Stimulated activated CD8-positive, alpha-beta memory T cell treated with anti-CD3 and anti-CD28 coated beads, Interleukin-4, amount 100 ng/mL, for 48 hours (primary cell): ENCODE measurements at regions not wholly inside any gene's neighbourhood (a gene's known extent, or its start where the extent isn't known, plus 50 kb on each side); places are given as distances from the start of the nearest gene placed in this dataset.
"Not testable (repeated sequence)": the region's sequence is repeated elsewhere in the genome, so short reads cannot be mapped to it uniquely, and the experiment has no call there.

Experiments used
- DNase-seq: peaks from one replicate; pipeline ENCODE4 v3.0.0-alpha.2; 2020

DNA sequence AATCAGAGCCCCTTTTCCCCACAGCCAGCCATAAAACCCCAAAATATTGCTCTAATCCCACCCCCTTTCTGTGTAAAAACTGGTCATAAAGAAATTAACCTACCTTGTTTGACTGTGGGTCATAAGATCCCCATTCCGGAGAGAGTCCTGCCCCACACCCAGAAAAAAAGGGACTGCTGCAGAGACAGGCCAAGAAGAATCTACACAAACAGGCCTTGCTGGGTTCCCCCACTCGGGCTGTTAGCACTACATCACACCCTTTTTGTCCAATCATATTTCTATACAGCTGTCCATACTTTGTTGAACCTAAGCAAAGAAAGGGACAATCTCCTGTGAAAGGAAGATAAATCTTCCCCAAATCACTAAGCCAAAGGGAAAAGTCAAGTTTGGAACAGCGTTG is 84.4 kb upstream of the MFGE8 start:
- DNase-seq = no peak

- no peak for DNase-seq
Measured at GRCh38 chr15:88998980-88999713, 86.0 kb upstream of the MFGE8 start.

GRCh38 chr15:89001708-89002275 is 86.5 kb upstream of the ABHD2 start:
- not testable (repeated sequence) for DNase-seq

DNA sequence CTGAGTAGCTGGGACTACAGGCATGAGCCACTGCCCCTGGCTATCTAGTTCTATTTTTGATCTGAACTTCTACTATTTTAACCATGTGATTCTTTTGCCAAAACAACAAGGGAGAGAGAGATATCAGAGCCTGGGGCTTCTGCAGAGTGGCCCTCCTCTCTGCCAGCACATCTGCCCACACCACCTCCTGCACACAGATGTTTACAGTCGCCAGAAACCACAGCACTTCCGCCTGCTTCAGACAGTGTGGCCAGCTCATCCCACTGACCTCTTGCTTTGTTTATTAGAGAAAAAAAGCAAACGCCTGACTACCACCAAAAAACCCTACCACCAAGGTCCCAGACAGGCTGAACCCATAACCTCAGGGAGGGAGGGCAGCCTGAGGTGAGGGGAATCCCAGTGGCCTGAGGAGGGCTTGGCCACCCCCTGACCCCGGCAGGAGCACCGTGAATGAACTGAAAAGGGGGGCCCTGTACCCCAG is 85.9 kb upstream of the ABHD2 start:
- no peak for DNase-seq

GRCh38 chr15:89002830-89003229 is 85.4 kb upstream of the ABHD2 start:
- no peak for DNase-seq

- DNase-seq = no peak
Measured at GRCh38 chr15:89003865-89004725, 84.2 kb upstream of the ABHD2 start.

DNA sequence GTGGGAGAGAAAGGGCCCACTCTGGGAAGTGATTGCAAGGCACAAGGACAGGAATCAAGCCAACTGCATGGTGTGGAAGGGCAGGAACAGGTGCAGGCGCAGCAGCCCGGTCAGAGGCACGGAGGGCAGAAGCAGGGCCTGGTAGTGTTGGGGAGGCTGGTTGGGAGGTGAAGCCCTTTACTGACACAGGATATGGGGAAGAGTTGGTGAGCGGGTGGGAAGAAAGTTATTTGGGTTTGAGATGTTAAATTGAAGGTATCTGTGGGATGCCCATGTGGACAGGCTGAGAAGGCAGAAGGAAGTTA is 83.6 kb upstream of the ABHD2 start:
- DNase-seq = no peak

DNA sequence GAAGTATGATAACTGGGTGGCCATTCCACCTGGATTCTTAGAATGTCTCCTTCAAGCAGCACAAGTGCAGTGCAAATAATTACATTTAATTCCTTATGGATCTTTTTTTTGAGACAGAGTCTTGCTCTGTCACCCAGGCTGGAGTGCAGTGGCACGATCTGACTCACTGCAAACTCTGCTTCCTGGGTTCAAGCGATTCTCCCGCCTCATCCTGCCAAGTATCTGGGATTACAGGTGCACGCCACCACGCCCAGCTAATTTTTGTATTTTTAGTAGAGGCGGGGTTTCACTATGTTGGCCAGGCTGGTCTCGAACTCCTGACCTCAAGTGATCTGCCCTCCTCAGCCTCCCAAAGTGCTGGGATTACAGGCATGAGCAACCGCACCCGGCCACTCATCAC is 80.7 kb upstream of the ABHD2 start:
- DNase-seq = not testable (repeated sequence)

GRCh38 chr15:89007989-89008388 is 80.3 kb upstream of the ABHD2 start:
- no peak for DNase-seq

- DNase-seq = no peak
Measured at GRCh38 chr15:89009080-89009479, 79.2 kb upstream of the ABHD2 start.

GRCh38 chr15:89015412-89016097 is 72.7 kb upstream of the ABHD2 start:
- no peak for DNase-seq

GRCh38 chr15:89016549-89017041 is 71.7 kb upstream of the ABHD2 start:
- no peak for DNase-seq

DNA sequence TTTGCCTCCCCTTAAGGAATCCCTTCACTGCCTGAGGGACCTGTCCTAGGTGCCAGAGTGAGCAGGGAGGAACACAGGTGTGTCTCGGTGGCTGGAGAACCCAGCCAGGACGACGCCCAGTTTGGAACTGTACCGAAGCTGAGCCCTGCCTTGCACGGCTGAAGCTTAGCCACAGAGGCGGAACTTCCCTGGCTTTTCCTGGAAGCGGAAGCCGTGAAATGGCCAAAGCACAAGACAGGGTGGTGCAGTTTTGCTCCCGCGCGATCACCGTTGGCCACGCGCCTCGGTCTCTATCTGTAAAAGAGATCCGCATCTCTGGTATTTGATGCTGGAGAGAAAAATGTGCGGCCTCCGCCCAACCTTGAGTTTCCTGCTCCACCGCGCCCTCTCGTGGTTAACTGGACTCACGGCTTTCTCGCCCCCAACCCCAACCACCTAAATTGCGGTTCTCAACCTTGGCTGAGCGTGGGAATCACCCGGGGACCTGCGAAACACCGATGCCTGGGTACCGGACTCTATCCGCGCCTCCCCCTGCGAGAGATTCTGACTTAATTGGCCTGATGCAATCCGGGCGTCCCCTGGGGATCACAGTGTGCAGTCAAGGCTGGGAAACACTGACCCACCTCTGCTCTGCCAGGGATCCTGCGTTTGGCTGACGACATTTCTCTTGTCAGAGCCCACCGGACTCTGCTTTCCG is 70.7 kb upstream of the ABHD2 start:
- peak; percentile 95 for DNase-seq

DNA sequence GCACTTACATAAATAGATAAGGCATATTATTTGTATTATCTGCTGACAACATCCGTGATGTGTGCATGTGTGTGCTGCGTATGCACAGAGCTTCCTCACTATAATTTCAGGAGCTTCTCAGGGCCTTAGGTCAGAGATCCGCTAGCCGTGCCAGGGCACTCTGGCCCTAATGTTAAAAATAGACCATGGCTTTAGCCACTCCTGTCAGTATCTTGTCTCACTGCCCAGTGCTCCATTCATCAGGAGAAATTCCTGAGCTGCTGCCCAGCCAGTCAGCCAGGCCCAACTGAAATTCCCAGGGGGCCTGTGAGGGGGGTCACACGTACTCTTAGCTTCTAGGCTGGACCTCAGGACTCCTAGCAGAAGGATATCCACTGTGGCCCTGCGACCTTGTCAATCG is 70.0 kb upstream of the ABHD2 start:
- DNase-seq = no peak

DNA sequence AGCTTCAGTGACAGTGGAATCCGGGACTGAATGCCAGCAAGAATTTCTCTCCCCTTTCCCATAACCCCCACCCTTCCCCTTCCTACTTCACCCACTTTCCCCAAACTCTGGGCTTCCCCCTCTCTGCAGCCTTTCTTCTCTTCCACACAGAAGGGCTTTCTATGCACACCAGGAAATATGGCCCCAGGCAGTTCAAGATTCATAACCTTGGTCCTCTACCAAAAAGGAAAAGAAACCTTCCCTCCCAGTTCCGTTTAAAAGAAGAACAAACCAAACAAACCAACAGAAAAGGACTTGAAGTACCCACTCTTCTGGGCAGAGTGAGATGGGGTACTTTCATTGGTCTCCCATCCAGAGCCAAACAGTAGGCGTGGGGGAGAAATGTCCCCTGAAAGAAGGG is 68.8 kb upstream of the ABHD2 start:
- no peak for DNase-seq

DNA sequence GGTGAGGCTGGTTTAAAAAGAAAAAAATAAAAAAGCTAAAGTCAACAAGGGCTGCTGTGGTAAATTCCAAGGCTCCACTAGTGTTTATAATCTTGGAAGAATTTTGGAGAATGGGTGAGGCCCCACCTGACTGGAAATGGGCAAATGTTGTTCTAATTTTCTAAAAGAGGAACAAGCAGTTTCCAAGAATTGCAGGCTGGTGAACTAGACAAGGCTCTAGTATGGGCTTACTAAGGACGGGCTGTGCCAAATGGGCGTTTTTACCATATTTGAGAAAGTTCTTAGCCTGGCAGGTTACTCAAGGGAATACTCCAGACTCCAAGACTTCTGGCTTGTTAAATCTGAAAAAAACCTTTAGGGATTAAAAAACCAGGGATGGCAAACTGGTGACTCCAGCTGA is 67.0 kb upstream of the ABHD2 start:
- no peak for DNase-seq

GRCh38 chr15:89021886-89022285 is 66.4 kb upstream of the ABHD2 start:
- not testable (repeated sequence) for DNase-seq

DNA sequence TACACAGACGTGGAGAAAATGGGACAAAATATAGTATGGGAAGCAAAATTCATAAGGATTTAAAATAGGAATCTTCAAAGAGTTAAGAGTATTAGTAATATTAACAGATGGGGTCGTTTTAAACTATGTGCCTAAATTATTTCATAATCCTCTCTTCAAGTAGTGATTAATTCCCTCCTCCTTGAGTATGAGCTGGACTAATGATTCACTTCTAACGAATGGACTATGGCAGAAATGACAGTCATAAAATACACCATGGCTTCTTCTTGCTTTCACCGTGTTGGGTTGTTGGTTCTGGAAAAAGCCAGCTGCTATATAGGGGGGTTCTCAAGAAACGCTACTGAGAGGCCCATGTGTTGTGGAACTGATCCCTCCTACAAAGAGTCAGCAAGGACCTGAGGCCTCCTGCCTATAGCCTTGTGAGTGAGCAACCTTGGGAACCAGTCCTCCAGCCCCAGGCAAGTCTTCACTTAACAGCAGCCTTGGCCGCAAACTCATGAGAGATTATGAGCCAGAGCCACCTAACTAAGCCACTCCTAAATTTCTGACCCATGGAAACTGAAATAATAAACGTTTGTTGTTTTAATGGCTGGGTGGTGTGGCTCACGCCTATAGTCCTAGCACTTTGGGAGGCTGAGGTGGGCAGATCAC is 64.8 kb upstream of the ABHD2 start:
- no peak for DNase-seq

DNA sequence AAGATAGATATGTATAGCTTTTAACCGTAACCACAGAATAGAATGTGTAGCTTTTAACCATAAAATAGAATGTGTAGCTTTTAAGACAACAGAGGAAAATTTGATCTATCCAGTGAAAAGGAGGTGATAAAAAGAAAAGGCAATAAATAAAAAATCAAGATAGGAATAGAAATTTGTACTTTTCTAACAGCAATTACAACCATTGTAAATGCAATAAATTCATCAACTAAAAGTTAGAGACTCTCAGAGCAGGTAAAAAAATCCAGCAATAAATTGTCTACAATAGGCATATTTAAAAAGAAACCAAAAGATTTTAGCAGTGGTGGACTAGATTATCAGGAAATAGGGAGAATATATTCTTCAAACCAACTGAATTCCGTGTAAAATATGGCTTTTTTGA is 63.8 kb upstream of the ABHD2 start:
- no peak for DNase-seq

GRCh38 chr15:89026167-89026566 is 62.1 kb upstream of the ABHD2 start:
- DNase-seq = no peak

GRCh38 chr15:89028036-89028435 is 60.2 kb upstream of the ABHD2 start:
- DNase-seq = no peak

GRCh38 chr15:89030311-89030710 is 57.9 kb upstream of the ABHD2 start:
- DNase-seq = no peak
